Activated effector memory CD4-positive, alpha-beta T cell treated with Interleukin-2 at 50 U/mL for 16 hours (primary cell): ENCODE measurements at regions not wholly inside any gene's neighbourhood (a gene's known extent, or its start where the extent isn't known, plus 50 kb on each side); places are given as distances from the start of the nearest gene placed in this dataset.
"Not testable (repeated sequence)": the region's sequence is repeated elsewhere in the genome, so short reads cannot be mapped to it uniquely, and the experiment has no call there.

Source experiments
- DNase-seq: peaks from one replicate; pipeline ENCODE4 v3.0.0-alpha.2; 2020

DNA sequence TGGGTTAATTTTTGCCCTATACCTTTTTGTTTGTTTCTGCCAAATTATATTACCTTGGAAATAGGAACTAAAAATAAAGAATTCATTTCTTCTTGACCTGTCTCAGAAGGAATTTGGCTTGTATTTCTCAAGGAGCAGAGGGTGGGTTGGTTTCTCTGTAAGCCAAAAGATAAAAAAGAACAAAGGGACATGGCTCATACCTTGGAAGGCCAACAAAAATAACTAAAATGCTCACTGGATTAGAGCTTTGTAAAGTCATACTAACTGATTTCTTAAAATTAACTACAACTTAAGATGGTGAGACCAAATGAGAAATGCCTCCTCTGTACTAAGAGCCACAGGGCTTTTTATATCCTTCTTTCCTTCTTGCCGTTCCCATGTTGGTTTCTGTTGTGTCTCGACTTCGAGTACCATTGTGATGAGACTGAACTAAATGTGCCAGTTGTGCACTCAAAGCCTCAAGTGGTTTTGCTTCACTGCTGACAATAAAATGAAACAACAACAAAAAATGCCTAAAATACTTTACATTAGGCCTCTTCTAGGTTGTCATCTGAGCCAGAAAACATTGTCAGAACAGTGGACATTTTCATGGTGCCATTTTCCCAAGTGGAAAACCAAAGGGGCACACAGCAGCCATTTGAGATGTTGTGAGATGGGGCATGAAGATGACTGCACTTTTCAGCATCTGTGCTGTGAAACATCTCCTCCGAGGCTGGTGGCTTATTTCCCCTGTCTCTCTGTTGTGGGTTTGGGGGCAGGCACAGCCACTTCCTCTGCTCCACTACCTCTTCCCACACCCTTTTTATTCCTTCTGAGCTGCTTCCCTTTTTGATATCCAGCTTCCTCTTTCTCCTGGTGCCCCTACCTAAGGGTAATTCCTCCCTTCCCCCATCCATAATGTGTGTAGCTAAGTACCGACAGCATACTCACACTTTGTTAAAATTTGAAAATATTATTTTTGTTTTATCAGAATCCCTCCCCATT lies 51.8 kb upstream of the AGR3 start:
- no peak for DNase-seq

DNA sequence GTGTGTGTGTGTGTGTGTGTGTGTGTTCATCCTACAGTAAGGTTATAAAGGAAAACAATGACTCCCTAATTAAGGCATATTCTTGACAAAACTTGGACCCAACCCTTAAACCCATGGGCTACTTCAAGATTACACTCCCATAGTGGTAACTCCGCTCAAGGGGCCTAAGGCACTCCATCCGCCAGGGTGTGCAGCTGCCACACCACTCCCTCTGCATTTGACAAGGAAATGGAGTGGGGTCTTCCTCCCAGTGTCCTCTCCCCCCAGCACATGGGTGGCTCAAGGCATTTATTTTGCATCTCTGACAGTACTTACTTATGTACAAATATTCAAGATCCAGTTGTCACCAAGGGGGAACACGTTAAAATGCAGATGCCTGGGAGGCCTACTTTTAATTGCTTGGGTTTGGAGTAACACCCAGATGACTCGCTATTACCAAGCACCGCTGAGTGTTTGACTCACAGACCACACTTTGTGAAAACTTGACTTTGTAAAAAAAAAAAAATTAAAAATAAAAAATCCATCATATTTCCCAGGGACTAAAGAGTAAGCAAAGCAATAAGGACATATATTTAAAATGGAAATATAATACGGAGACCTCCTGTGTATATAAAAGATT lies 53.0 kb upstream of the AGR3 start:
- DNase-seq, result no peak

DNA sequence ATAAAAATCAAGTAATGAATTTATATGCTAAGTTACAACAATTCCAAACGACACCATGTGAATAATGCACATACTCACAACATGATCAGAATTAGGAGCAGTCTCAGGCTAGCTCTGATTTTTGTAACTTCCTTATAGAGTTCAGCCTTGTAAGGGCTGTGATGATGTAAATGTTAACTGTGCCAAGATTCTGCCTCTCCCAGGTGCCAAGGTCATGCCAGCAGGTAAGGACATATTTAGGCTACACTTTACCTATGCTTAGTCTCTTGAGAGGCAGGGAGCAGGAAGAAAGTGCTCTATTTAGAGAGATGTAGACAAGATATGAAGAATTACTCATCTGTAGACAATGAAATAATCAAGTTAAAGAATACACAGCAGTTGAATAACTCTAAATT lies 53.6 kb upstream of the AGR3 start:
- no peak for DNase-seq

DNA sequence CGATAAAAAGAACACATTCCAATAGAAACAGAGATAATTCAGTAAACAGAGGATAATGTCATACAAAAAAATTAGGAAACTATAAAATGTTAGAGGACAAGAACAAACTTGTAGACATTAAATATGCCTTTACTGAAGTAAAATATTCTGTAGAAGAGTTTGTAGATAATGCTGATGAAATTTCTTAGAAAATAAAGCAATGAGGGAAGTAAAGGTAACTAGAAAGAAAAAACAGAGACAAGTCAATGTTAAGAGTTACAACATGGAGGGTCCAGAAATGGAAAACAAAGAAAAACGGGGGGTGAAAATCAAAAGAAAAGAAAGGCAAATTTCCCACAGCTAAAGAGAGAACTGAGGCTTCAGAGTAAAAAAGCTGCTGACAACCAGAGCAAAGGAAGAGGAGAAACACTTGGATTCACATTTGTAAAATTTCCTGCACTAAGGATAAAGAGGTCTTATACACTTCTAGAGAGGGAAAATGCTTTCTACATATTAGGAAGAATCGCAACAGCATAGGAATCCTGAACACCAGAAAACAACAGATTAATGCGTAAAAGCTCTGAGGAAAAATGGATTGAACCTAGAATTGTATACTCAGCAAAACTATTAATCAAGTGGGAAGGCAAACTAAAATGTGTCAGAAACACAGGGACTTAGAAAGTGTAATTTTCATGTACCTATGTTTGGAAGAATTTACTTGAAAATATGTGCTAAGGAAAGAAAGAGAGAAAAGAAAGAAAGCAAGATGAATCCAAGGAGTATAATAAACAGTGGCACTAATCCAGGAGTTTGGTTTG lies 55.0 kb upstream of the AGR3 start:
- DNase-seq, result no peak

DNA sequence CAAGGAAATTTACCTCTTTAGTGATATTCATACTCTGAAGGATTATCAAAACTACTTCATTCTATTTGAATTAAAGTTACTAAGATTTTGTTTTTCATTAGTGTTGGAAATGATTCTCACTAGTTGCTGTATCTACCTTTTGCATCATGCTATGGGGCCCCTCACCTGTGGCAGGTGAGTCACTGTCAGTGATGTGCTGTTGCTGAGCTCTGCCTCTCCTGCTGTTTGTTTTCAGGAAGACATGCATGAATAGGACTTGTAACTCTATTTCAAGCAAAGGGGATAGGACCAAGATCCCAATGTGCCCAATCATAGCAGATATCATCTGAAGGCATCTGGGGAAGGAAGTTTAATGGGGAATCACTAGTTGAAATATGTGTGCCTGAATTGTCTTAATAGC lies 57.4 kb upstream of the AGR3 start:
- DNase-seq, result no peak

DNA sequence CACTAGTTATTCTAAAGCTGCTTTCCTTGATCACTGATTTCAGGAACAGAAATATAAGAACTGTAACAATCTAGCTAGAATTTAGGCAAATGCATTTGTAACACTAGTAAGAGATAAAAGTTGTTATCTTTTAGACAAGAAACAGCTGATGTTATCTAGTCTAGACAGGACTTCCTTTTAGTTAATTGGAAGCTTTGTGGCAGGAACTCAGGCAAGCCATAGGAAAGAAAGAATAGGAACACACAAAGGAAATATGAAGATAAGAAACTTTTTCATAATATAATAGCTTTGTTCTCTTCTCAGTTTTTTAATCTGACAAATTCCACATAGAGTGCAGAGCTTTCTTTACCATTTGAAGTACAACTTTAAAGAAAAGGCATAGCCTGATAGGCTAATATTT lies 59.0 kb upstream of the AGR3 start:
- DNase-seq, result no peak

DNA sequence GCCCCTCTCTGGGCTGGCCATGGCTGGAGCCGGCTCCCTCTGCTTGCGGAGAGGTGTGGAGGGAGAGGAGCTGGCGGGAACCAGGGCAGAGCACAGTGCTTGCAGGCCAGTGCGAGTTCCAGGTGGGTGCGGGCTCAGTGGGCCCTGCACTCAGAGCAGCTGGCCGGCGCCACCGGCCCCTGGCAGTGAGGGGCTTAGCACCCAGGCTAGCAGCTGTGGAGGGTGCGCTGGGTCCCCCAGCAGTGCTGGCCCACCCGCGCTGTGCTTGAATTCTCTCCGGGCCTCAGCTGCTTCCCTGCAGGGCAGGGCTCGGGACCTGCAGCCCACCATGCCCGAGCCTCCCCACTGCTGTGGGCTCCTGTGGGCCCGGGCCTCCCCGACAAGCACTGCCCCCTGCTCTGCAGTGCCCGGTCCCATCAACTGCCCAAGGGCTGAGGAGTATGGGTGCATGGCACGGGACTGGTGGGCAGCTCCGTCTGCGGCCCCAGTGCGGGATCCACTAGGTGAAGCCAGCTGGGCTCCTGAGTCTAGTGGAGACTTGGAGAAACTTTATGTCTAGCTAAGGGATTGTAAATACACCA lies 61.2 kb upstream of the AGR3 start:
- DNase-seq, result no peak

DNA sequence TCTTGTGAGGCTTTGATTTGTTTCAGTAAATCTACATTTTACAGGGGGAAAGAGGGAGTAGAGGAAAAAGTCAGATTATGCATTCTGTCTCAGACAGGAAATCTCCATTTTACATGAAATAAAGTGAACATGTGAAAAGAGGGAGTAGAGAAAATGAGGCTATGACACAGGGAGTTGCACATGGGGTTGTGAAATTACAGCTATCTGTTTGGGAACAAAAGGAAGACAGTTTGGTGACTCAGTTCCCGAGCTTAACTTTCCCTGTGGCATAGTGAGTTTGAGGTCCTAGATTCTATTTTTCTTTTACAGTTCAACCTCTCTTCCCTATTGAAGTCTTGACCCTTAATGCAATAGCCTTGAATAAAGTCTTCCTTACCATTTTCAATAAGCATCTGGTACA lies 63.2 kb upstream of the AGR3 start:
- DNase-seq, result no peak

DNA sequence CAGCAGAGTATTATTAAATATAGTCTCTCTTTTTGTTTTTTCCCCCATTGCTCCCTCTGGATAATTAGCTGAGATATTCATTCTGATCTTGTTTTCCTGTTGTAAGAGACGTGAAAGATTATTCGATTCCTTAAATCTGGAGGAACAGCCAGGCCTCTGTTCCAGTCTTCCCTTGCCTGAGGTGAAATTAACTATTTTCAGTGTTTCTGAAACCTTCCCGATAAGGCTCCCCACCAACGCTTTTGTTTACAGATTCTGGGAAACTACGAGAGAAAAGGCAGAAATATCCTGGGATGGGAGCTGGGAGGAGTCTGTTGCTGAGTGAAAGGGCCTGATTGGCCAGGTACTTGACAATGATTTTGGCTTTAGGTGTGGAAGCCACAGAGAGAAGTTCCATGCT lies 63.6 kb upstream of the AGR3 start:
- no peak for DNase-seq

DNA sequence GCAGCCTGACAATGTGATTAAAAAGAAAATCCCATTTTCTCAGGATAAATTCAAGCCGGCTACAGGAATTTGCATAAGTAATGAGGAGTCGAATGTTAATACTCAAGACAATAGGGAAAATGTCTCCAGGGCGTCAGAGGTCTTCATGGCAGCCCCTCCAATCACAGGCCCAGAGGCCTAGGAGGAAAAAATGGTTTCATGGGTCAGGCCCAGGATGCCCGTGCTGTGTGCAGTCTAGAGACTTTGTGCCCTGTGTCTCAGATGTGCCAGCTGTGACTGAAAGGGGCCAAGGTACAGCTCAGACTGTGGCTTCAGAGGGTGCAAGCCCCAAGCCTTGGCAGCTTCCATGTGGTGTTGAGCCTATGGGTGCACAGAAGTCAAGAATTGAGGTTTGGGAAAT lies 66.3 kb upstream of the AGR3 start:
- not testable (repeated sequence) for DNase-seq

DNA sequence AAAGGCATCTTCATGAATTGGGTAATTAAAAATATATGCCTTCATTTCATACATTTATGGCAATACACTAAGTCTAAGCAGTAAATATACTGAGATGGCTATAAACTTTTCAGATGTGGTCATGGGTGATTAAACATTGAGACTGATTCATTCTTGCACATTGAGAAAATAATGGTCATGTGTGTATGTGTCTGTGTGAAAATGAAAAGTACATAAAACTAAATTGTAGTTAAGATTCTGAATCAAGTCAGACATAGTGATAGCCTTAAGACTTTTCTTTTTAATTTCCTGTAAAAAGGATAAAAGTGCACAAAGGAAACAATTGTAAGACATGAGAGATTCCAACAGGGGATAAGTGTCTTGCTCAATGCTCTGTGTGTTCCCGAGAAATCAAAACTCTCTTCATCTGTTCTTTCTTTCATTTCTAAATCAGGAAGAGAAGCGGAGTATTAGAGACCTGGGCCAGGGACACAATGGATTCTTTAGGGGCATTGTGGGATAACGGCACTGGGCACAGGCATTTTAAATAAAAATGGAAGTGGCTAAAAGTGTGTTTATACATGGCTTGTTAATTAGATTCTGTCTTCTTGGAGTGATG lies 69.8 kb upstream of the AGR3 start:
- DNase-seq, result no peak

DNA sequence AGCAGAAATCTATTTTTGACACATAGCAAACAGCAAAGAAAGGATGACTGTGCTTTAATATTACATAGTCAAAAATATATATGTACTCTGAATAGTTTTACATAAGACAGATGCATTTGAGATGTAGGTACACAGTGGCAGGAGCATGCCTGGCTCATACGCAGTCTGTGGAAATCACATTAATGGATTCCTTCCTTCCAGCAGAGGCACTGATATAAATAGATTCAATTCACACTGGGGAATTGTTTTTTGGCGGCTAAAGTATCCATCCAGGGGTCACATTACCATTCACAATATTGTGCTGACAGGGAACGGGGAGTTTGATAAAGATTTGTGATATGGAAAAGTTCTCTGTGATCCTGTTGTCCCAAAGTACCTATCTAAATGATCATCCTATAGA lies 72.5 kb upstream of the AGR3 start:
- DNase-seq, result no peak

DNA sequence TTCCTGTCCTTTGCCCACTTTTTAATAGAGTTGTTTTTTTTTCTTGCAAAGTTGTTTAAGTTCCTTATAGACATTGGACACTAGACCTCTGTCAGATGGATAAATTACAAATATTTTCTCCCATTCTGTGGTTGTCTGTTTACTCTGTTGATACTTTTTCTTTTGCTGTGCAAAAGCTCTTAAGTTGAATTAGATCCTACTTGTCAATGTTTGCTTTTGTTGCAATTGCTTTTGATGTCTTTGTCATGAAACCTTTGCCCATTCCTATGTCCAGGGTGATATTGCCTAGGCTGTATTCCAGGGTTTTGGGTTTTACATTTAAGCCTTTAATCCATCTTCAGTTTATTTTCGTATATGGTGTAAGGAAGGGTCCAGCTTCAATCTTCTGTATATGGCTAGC lies 76.9 kb upstream of the AGR3 start:
- no peak for DNase-seq

DNA sequence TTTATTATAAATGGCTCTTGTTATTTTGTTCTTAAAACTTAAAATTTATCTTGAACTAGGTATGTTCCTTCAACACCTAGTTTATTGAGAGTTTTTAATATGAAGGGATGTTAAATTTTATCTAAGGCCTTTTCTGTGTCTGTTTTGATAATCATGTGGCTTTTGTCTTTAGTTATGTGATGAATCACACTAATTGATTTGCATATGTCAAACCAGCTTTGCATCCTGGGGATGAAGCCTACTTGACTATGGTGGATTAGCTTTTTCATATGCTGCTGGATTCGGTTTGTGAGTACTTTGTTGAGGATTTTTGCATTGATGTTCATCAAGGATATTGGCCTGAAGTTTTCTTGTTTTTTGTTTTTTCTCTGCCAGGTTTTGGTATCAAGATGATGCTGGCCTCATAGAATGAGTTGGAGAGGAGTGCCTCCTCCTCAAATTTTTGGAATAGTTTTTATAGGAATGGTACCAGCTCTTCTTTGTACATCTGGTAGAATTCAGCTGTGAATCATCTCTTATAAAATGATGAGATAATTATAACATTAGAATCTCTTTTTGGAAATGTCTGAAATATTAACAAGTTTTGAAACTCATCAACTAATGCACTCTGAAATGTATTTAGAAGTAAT lies 78.7 kb upstream of the AGR3 start:
- DNase-seq, result no peak

DNA sequence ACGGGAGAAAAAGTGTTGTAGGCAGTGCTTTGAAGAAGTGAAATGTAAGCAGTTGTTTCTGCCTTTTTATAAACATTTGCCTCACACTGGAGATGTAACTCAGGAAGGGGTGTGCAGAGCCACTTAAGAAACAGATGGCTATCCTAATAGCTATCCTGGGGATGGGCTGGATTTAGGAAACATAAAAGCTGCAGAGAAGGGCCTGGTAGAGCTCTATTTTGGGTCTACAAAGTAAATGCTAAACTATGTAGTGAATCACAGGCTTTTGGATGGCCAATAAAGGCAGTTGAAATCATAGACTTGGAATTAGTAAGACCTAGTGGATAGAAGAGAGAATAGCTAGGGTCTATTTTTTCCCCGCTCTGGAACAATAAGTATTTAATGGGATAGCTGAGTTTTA lies 79.9 kb upstream of the AGR3 start:
- DNase-seq, result no peak

DNA sequence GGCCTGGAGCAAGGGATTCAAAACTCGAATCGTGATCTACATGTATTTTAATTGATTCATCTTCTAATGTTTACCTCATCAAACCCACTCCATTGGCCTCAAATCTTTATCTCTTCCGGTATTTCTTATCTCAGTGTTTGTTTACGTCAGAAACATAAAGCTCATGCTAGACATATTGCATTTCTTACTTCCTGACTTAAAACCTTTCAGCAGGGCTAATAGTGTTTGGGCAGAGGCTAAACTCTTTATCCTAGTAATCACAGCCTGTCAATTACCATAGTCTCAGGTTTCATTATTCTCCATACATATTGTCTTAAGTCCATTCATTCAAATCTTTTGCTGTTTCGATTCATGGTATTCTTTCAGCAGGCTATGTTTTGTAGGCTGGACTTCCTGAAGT lies 81.3 kb upstream of the AGR3 start:
- DNase-seq, result no peak

DNA sequence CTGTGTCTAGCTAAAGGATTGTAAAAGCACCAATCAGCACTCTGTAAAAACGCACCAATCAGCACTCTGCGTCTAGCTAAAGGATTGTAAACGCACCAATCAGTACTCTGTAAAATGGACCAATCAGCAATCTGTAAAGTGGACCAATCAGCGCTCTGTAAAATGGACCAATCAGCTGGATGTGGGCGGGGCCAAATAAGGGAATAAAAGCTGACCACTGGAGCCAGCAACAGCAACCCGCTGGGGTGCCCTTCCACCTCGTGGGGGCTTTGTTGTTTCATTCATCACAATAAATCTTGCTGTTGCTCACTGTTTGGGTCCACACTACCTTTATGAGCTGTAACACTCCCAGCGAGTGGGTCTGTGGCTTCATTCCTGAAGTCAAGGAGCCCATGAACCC lies 83.9 kb upstream of the AGR3 start:
- not testable (repeated sequence) for DNase-seq

DNA sequence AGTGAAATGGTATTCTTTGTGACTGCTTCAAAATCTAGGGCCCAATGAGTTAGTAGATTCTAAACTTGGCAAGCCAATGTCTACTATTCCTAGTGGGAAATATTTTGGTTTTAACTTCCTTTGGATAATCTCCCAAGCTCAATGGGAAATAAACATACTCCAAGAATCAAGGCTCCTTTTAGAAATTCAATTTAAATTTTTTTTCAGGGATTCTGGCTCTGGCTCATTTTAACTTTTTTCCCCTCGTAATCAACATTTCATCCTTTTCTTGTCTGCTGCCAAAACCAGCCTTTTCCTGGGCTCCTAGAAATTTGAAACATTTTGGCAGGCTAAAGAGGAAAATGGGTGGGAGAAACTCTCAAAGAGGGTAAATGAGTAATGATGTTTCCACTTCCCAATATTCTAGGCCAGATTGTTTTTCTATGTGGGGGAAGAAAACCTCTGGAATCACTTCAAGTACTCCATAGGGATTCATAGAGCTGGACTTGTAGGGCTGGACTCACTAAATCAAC lies 85.6 kb upstream of the AGR3 start:
- no peak for DNase-seq

DNA sequence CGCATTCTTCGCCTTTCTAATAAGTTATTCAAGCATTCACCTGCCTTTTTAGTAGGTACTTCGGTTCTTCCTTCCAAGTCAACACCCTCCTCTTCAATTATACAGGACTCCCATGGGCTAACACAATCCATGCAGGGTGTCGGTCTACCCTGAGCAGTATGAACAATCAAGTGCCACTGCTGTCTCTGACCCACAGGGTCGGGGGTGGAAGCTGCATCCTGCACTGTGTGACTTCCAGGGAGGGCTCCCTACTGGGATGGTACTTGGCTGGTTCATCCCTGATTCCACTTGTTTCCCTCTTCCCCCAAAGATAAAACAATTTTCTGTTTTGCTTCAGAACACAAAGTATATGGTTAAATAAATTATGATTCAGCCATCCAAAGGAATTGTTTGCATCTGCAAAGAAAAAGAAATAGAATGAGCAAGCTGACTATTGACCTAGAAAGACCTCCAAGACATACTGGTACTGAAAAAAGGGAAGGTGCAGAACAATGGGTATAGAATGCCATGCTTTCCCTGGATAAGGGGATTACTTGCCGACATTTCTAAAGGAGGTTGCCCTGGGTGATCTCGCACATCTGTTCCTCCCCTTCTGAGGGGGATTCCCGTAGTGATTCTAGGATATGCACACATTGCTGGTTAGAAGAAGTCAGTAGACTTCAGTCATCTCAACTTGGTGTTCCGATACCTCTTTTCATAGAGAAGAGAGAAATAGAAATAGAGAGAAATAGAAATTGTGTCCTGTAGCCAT lies 89.1 kb upstream of the AGR3 start:
- no peak for DNase-seq

DNA sequence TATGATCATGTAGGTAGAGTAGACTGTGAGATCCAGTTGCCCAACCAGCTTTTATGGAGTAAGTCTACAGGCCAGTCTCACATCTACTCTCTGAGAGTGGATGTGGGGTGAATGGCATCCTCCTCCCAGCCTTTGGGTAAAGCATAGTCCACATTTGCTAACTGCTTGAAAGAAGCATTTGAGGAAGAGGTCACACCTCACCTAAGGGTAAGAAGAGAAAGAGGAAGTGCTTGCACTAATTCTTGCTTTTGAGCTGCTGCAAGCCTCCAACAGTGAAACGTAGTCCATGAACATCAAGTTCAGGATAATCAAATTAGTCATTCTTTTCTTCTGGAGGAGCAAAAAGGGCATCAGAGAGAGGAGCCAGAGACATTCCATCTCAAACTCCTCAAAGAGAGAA lies 93.9 kb upstream of the AGR3 start:
- DNase-seq, result no peak
